IPS-15b (cell line): ENCODE measurements at regions not wholly inside any gene's neighbourhood (a gene's known extent, or its start where the extent isn't known, plus 50 kb on each side); places are given as distances from the start of the nearest gene placed in this dataset.

Source experiments
- H3K27me3 ChIP-seq: one replicate; pipeline ENCODE4 v1.6.1; 2013; ENCODE audit warnings: low read length; ENCODE audit not compliant: control insufficient read depth, insufficient read depth
- H3K36me3 ChIP-seq: one replicate; pipeline ENCODE4 v1.6.1; 2013; ENCODE audit warnings: low read length; ENCODE audit not compliant: control insufficient read depth, insufficient read depth
- H3K4me1 ChIP-seq: one replicate; pipeline ENCODE4 v1.6.1; 2013; ENCODE audit warnings: mild to moderate bottlenecking, low read length; ENCODE audit not compliant: control insufficient read depth, insufficient read depth
- H3K4me3 ChIP-seq: one replicate; pipeline ENCODE4 v1.5.1; 2013; ENCODE audit warnings: low read depth, low read length
- H3K9ac ChIP-seq: one replicate; pipeline ENCODE4 v1.6.1; 2013; ENCODE audit warnings: low read depth, mild to moderate bottlenecking, low read length
- H3K9me3 ChIP-seq: one replicate; pipeline ENCODE4 v1.6.1; 2013; ENCODE audit warnings: mild to moderate bottlenecking, low read length; ENCODE audit not compliant: control insufficient read depth, insufficient read depth

DNA sequence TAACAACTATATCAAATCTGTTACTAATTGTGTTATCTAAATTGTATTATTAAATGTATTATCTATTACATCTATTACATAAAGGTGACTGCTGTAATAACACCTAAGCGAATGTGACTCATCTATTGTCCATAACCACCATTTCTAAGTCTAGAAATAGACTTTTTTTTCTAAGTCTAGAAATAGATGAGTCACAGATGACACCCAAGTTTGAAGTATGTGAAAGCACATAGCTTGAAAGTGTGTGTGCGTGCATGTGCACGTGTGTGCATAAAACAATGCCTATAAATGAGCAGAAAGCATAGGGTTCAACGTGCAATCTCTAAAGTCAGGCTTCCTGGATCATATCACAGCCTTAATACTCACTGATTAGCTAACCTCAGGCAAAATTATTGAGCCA, 451.3 kb upstream of the USP15 start:
- no peaks in the 10 kb centered on the region for H3K27me3 ChIP-seq
- H3K4me3 ChIP-seq, result no peak overlapping the region
- H3K36me3 ChIP-seq, result no peaks in the 10 kb centered on the region
- no peak overlapping the region for H3K9ac ChIP-seq
- H3K9me3 ChIP-seq, result peaks cover 5% of the 10 kb centered on the region
- peaks cover 5% of the 10 kb centered on the region for H3K4me1 ChIP-seq

DNA sequence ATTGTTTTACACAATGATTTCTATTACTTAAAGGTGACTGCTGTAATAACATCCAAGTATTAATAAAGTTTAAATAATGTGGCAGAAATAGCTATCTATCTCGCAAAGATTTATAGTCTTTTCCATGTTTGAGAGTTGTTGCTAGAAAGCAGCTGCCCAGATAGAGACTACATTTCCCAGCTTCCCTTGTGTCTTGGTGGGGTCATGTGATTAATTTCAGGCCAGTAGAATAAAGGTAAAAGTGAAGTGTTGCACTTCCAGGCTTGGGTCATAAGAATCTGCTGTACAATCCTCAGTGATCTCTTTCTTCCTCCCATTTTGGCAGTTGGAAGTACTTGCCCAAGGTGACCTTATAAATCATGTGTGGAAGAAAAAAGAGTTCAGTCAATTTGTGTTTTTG, 449.7 kb upstream of the USP15 start:
- Histone ChIP-seq H3K9ac (no peak overlapping the region), H3K4me3 (no peak overlapping the region), H3K4me1 (no peaks in the 10 kb centered on the region), H3K9me3 (peaks cover 5% of the 10 kb centered on the region), H3K27me3 (no peaks in the 10 kb centered on the region), H3K36me3 (no peaks in the 10 kb centered on the region)

DNA sequence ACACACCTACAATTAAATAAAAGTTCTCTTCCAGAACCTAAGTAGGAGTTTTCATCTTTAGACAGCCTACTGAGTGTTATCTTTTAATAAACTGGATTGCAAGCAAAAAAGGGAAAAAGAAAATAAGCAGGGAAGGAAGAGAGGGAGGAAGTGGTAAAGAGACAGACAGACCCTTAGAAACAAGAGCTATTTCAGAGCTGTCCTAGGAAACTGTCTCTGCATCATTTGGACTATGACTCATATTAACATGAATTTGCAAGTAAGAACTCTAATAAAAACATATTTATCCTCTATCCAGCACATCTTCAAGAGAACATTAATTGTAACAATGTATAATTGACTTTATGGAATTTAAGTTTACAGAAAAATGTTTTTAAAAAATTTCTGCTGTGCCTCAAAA, 438.8 kb upstream of the USP15 start:
- Histone ChIP-seq H3K36me3 (no peaks in the 10 kb centered on the region), H3K9me3 (no peaks in the 10 kb centered on the region), H3K4me3 (no peak overlapping the region), H3K4me1 (no peaks in the 10 kb centered on the region), H3K9ac (no peak overlapping the region), H3K27me3 (no peaks in the 10 kb centered on the region)

DNA sequence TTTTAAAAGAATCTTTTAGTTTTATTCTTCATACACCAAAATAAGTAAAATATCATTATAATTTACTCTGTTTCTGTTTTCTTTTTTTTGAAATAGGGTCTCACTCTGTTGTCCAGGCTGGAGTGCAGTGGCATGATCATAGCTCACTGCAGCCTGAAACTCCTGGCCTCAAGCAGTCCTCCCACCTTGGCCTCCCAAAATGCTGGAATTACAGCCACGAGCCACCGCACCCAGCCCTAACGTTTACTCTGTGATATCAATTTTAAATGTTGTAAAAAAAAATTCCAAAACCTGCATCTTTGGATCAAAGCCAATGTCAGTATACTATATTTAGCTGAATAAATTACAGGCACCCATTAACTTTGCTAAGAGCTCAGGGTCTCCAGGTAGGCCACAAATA, 437.1 kb upstream of the USP15 start:
- no peaks in the 10 kb centered on the region for H3K36me3 ChIP-seq
- no peak overlapping the region for H3K9ac ChIP-seq
- no peaks in the 10 kb centered on the region for H3K27me3 ChIP-seq
- H3K4me1 ChIP-seq, result no peaks in the 10 kb centered on the region
- no peak overlapping the region for H3K4me3 ChIP-seq
- H3K9me3 ChIP-seq, result no peaks in the 10 kb centered on the region

DNA sequence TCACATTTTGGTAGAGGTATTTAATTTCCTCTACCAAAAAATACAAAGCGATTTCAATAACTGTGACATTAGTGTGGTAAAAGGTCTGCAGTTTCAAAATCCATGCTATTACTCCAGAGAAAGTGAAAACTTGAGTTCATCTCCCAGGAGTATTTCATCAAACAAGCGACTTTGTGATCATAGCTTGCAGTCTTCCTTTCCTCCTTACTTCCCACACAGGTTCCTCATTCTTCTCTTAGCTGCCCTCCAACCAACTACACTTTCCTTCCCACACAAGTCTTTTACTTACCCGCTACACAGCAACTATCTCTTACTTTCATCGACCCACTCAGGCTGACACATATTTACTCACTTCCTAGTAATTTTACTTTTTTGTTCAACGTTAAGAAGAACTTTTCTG, 413.4 kb upstream of the USP15 start:
- H3K9ac ChIP-seq, result no peak overlapping the region
- H3K36me3 ChIP-seq, result no peaks in the 10 kb centered on the region
- H3K9me3 ChIP-seq, result no peaks in the 10 kb centered on the region
- H3K4me1 ChIP-seq, result no peaks in the 10 kb centered on the region
- no peaks in the 10 kb centered on the region for H3K27me3 ChIP-seq
- no peak overlapping the region for H3K4me3 ChIP-seq

DNA sequence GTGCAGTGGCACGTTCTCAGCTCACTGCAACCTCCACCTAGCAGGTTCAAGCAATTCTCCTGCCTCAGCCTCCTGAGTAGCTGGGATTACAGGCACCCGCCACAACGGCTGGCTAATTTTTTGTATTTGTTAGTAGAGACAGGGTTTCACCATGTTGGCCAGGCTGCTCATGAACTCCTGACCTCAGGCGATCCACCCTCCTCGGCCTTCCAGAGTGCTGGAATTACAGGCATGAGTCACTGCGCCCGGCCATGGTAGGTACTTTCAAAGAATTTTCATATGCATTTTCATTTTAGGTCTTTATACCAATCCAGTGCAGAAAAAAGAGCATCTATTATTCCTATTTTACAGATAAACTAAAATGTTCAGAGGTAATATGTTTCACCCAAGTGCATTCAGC, 411.3 kb upstream of the USP15 start:
- Histone ChIP-seq H3K4me1 (no peaks in the 10 kb centered on the region), H3K36me3 (no peaks in the 10 kb centered on the region), H3K27me3 (no peaks in the 10 kb centered on the region), H3K9me3 (no peaks in the 10 kb centered on the region), H3K4me3 (no peak overlapping the region), H3K9ac (no peak overlapping the region)

DNA sequence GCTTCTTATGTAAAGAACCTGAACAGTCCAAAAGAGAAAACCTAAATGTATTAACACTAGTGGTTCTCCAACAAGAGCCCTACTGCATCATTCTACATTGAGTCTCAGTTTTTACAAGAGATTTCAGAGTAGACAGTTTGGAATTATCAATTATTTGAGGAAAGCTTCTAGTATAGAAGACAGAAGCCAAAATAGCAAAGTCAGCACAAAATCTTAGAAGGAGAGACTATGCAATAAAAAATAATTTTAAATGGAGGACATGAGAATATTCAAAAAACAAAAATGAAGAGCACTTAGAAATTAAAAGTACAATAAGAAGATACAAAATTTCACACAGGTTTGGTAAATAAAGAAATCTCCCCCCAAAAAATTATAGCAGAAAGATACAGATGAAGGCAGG, 406.3 kb upstream of the USP15 start:
- no peak overlapping the region for H3K9ac ChIP-seq
- no peak overlapping the region for H3K4me3 ChIP-seq
- no peaks in the 10 kb centered on the region for H3K27me3 ChIP-seq
- peaks cover 3% of the 10 kb centered on the region for H3K9me3 ChIP-seq
- no peaks in the 10 kb centered on the region for H3K4me1 ChIP-seq
- H3K36me3 ChIP-seq, result no peaks in the 10 kb centered on the region

DNA sequence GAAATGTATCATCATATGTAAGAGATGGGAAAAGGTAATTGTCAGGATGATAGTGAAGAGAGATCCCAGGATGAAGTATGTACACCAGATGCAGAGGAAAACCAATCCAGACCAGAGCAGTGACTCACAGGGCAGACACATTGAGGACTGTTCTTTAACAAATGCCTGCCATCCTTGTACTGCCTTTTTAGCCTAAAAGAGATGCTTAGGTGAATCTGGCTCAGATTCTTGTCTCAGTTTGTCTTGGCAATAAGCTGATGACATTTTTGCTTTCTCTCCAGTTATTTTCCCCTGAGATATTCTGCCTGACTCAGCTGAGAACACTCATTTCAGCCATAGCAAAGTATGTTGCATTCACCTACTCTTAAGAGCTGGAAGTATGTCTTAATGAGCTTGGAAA, 405.3 kb upstream of the USP15 start:
- Histone ChIP-seq H3K9me3 (peaks cover 3% of the 10 kb centered on the region), H3K4me1 (no peaks in the 10 kb centered on the region), H3K36me3 (no peaks in the 10 kb centered on the region), H3K4me3 (no peak overlapping the region), H3K9ac (no peak overlapping the region), H3K27me3 (no peaks in the 10 kb centered on the region)

DNA sequence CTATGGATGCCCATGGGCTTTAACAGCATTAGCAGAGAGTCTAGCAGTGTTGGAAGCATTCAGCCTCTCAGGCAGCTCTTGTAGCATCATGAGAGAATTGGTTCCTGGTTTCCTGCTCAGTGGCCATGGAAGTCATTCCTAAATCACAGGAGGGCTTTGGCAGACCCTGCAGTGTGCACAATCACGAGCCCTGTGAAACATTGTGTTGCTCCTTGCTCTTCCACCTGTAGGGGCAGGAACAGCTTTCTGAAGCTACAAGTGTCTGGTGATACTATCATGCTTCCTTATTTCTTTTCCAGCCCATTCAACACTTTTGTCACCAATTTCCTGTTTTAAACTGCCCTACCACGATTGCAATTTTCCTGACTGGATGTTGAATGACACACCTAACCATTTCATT, 402.2 kb upstream of the USP15 start:
- Histone ChIP-seq H3K9ac (no peak overlapping the region), H3K27me3 (no peaks in the 10 kb centered on the region), H3K4me3 (no peak overlapping the region)

DNA sequence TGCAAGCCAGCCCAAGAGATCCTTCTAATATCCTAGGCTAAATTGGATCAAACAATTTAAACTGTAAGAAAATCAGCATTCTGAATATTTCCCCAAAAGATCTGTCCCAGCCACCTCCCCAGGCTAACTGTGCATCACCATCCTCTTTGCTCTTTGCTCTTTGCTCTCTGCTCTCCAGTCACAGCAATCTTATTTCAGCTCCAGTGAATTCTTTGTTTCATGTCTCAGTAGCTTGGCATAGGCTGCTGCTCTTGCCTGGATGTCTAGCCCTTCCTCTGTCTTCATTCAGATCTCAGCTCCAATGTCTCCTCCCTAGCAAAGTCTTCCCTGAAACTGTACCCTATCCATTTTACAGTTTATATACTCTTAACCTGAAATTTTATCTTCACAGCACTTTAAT, 399.8 kb upstream of the USP15 start:
- Histone ChIP-seq H3K4me3 (no peak overlapping the region), H3K9ac (no peak overlapping the region), H3K9me3 (no peaks in the 10 kb centered on the region), H3K36me3 (no peaks in the 10 kb centered on the region), H3K4me1 (no peaks in the 10 kb centered on the region), H3K27me3 (no peaks in the 10 kb centered on the region)

More for the DNA sequence above, 402.2 kb upstream of the USP15 start:
- H3K9me3 ChIP-seq, result peaks cover 3% of the 10 kb centered on the region
- no peaks in the 10 kb centered on the region for H3K36me3 ChIP-seq
- no peaks in the 10 kb centered on the region for H3K4me1 ChIP-seq

DNA sequence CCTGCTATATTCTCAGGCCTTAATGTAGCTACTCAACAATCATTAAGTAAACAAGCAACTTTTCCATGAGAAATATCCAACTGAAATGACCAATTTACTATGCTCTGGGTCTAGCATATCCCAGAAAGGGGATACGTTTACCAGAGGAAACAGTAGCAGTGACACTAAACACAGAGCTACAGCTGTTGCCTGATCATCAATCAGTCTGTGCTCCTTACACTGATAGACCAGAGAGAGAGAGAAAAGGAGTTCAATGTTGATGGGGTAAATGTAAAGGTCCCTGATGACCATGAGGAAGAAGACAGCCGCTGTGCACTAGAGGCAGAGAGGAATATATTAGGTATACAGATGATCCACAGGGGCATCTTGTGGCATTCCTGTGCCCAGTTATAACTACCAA, 397.2 kb upstream of the USP15 start:
- Histone ChIP-seq H3K9ac (no peak overlapping the region), H3K4me1 (no peaks in the 10 kb centered on the region), H3K4me3 (no peak overlapping the region), H3K9me3 (no peaks in the 10 kb centered on the region), H3K36me3 (no peaks in the 10 kb centered on the region), H3K27me3 (no peaks in the 10 kb centered on the region)

DNA sequence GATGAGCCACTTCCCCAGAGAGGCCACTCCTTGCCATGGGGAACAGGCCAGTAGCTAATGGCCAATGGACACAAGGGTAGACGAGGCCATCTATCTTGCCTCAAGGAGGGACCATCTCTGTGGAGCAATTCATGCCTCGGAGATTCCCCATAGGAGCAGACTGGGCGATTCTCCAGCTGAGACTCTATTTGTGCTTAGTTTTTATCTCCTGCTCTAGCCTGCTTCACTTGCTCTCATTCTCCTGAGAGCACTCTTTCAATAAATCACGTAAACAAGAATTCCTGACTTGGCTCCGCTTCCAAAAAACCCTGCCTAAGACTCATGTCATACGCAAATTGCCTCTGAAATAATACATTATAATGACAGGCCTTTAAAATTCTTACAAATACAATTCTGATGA, 396.4 kb upstream of the USP15 start:
- Histone ChIP-seq H3K36me3 (no peaks in the 10 kb centered on the region), H3K9me3 (no peaks in the 10 kb centered on the region), H3K4me1 (no peaks in the 10 kb centered on the region), H3K9ac (no peak overlapping the region), H3K27me3 (no peaks in the 10 kb centered on the region), H3K4me3 (no peak overlapping the region)

DNA sequence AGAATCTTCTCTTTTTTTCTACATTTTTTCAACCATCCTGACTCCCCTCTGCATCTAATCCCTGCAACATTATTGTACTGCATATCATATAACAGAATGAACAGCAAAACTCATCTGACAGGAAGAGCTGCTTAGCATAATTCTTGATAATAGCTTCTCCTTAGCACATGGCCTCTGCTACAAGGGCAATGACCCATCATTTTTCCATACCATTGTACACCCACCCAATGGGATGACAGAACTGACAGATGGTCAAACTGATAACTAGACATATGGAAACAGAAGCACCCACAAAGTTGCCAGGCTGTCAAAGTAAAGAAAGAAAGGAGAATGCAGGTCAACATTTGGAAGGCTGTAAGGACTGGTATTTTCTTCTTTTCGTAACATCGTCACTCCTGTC, 390.4 kb upstream of the USP15 start:
- no peaks in the 10 kb centered on the region for H3K36me3 ChIP-seq
- H3K9me3 ChIP-seq, result no peaks in the 10 kb centered on the region
- no peak overlapping the region for H3K4me3 ChIP-seq
- H3K27me3 ChIP-seq, result no peaks in the 10 kb centered on the region
- no peak overlapping the region for H3K9ac ChIP-seq
- no peaks in the 10 kb centered on the region for H3K4me1 ChIP-seq
